ENCODE measurements at regions not wholly inside any gene's neighbourhood (a gene's known extent, or its start where the extent isn't known, plus 50 kb on each side); places are given as distances from the start of the nearest gene placed in this dataset.
A peak's percentile ranks its signal among the peaks of the same experiment; 100 is the strongest.

DNA sequence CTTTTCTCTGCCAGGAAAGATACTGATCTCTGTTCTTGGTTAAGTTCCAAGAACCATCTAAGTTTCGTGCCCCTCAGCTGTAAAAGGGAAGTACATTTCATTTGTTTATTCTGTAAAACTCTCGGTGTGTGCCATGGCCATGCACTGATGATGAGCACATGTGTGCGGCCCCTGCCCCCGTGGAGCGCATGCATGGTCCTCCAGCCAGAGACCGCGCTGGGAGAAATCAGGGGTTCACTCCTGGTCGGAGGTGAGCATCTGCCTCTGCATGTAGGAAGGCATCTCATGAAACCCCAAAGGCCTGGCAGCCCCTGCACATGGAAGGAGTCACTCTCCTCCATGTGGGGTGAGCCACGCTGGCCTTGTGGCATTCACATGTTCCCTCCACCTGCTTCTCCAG, 102.5 kb upstream of the RTL1 start:
- DNase-seq (peak; percentile 36), ATAC-seq (ENCODE audit: insufficient read depth, low read depth) (peak; percentile 82)
- Histone ChIP-seq H3K27me3 (ENCODE audit: insufficient read depth, low read length, poor library complexity) (no peaks in the 10 kb centered on the region), H2AFZ (ENCODE audit: low read depth, low read length) (no peak overlapping the region), H3K9ac (ENCODE audit: low read depth, low read length) (no peak overlapping the region), H3K4me3 (ENCODE audit: low read depth in 1 of 2, low read length in 2 of 2) (no peak overlapping the region), H3K9me3 (ENCODE audit: insufficient read depth, low read length, severe bottlenecking) (no peaks in the 10 kb centered on the region), H3K79me2 (ENCODE audit: insufficient read depth, low read length) (no peaks in the 10 kb centered on the region), H4K20me1 (ENCODE audit: insufficient read depth, low read length) (no peaks in the 10 kb centered on the region), H3K4me2 (ENCODE audit: insufficient read depth, low read length) (no peak overlapping the region), H3K36me3 (ENCODE audit: insufficient read depth, low read length) (no peaks in the 10 kb centered on the region), H3K4me1 (ENCODE audit: insufficient read depth, low read length) (peaks cover 16% of the 10 kb centered on the region), H3K27ac (ENCODE audit: low read length) (peak overlapping the region; percentile 0; the same call in 1 of the 2 replicates)
- TF ChIP-seq, protein P1, sequence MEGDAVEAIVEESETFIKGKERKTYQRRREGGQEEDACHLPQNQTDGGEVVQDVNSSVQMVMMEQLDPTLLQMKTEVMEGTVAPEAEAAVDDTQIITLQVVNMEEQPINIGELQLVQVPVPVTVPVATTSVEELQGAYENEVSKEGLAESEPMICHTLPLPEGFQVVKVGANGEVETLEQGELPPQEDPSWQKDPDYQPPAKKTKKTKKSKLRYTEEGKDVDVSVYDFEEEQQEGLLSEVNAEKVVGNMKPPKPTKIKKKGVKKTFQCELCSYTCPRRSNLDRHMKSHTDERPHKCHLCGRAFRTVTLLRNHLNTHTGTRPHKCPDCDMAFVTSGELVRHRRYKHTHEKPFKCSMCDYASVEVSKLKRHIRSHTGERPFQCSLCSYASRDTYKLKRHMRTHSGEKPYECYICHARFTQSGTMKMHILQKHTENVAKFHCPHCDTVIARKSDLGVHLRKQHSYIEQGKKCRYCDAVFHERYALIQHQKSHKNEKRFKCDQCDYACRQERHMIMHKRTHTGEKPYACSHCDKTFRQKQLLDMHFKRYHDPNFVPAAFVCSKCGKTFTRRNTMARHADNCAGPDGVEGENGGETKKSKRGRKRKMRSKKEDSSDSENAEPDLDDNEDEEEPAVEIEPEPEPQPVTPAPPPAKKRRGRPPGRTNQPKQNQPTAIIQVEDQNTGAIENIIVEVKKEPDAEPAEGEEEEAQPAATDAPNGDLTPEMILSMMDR (IDR thresholded peaks at IDR 0.05; ENCODE audit: borderline replicate concordance, extremely low read depth, low read length, poor library complexity, severe bottlenecking), result no peak
- TF ChIP-seq EZH2 (IDR thresholded peaks at IDR 0.05; ENCODE audit: borderline replicate concordance, low read depth, low read length, severe bottlenecking), result no peak

GRCh38 chr14:101007004-101007614, 103.6 kb upstream of the RTL1 start:
- H3K79me2 ChIP-seq (ENCODE audit: insufficient read depth, low read length), result no peaks in the 10 kb centered on the region
- ATAC-seq (ENCODE audit: insufficient read depth, low read depth) (no peak), DNase-seq (no peak)
- H3K27ac ChIP-seq (ENCODE audit: low read length), result no peak overlapping the region
- H3K36me3 ChIP-seq (ENCODE audit: insufficient read depth, low read length), result no peaks in the 10 kb centered on the region
- no peak overlapping the region for H3K4me3 ChIP-seq (ENCODE audit: low read depth in 1 of 2, low read length in 2 of 2)
- H3K27me3 ChIP-seq (ENCODE audit: insufficient read depth, low read length, poor library complexity), result no peaks in the 10 kb centered on the region
- no peak overlapping the region for H3K4me2 ChIP-seq (ENCODE audit: insufficient read depth, low read length)
- H4K20me1 ChIP-seq (ENCODE audit: insufficient read depth, low read length), result no peaks in the 10 kb centered on the region
- peaks cover 2% of the 10 kb centered on the region for H3K9me3 ChIP-seq (ENCODE audit: insufficient read depth, low read length, severe bottlenecking)
- TF ChIP-seq, protein P1 (IDR thresholded peaks at IDR 0.05; ENCODE audit: borderline replicate concordance, extremely low read depth, low read length, poor library complexity, severe bottlenecking), result no peak
- no peak for TF ChIP-seq EZH2 (IDR thresholded peaks at IDR 0.05; ENCODE audit: borderline replicate concordance, low read depth, low read length, severe bottlenecking)
- H2AFZ ChIP-seq (ENCODE audit: low read depth, low read length), result no peak overlapping the region
- H3K4me1 ChIP-seq (ENCODE audit: insufficient read depth, low read length), result peaks cover 16% of the 10 kb centered on the region
- no peak overlapping the region for H3K9ac ChIP-seq (ENCODE audit: low read depth, low read length)

GRCh38 chr14:101007765-101008164, 104.2 kb upstream of the RTL1 start:
- H3K4me2 ChIP-seq (ENCODE audit: insufficient read depth, low read length), result no peak overlapping the region
- H3K27me3 ChIP-seq (ENCODE audit: insufficient read depth, low read length, poor library complexity), result no peaks in the 10 kb centered on the region
- no peak overlapping the region for H3K9ac ChIP-seq (ENCODE audit: low read depth, low read length)
- H3K4me1 ChIP-seq (ENCODE audit: insufficient read depth, low read length), result peaks cover 16% of the 10 kb centered on the region
- H3K9me3 ChIP-seq (ENCODE audit: insufficient read depth, low read length, severe bottlenecking), result peaks cover 6% of the 10 kb centered on the region
- no peak overlapping the region for H3K4me3 ChIP-seq (ENCODE audit: low read depth in 1 of 2, low read length in 2 of 2)
- TF ChIP-seq, protein P1 (IDR thresholded peaks at IDR 0.05; ENCODE audit: borderline replicate concordance, extremely low read depth, low read length, poor library complexity, severe bottlenecking), result no peak
- TF ChIP-seq EZH2 (IDR thresholded peaks at IDR 0.05; ENCODE audit: borderline replicate concordance, low read depth, low read length, severe bottlenecking), result no peak
- H3K27ac ChIP-seq (ENCODE audit: low read length), result no peak overlapping the region
- ATAC-seq (ENCODE audit: insufficient read depth, low read depth), result no peak
- no peaks in the 10 kb centered on the region for H3K79me2 ChIP-seq (ENCODE audit: insufficient read depth, low read length)
- DNase-seq, result no peak
- H3K36me3 ChIP-seq (ENCODE audit: insufficient read depth, low read length), result no peaks in the 10 kb centered on the region
- H4K20me1 ChIP-seq (ENCODE audit: insufficient read depth, low read length), result no peaks in the 10 kb centered on the region
- H2AFZ ChIP-seq (ENCODE audit: low read depth, low read length), result no peak overlapping the region
